H9 (cell line): ENCODE measurements at regions not wholly inside any gene's neighbourhood (a gene's known extent, or its start where the extent isn't known, plus 50 kb on each side); places are given as distances from the start of the nearest gene placed in this dataset.

Source experiments
- DNase-seq: peaks from one replicate; pipeline ENCODE4 v3.0.0-alpha.2; 2017
- H2AFZ ChIP-seq: one replicate; pipeline ENCODE4 v1.6.1; 2013; ENCODE audit warnings: mild to moderate bottlenecking, low read length, control low read depth, moderate library complexity
- H2AK5ac ChIP-seq: 2 replicates; pipeline ENCODE4 v1.6.1; 2013; ENCODE audit warnings: low read length, control low read depth, mixed read lengths; ENCODE audit not compliant: insufficient read length
- H2BK120ac ChIP-seq: one replicate; pipeline ENCODE4 v1.6.1; 2013; ENCODE audit warnings: low read depth, mild to moderate bottlenecking, low read length, control low read depth, inconsistent platforms; ENCODE audit not compliant: poor library complexity, severe bottlenecking
- H2BK12ac ChIP-seq: 2 replicates; pipeline ENCODE4 v1.6.1; 2013; ENCODE audit warnings: low read length, control low read depth, mixed read lengths, low read depth; ENCODE audit not compliant: insufficient read length
- H2BK15ac ChIP-seq: 2 replicates; pipeline ENCODE4 v1.6.1; 2013; ENCODE audit warnings: low read depth, low read length, control low read depth
- H2BK20ac ChIP-seq: one replicate; pipeline ENCODE4 v1.6.1; 2013; ENCODE audit warnings: low read depth, mild to moderate bottlenecking, low read length, control low read depth, inconsistent platforms; ENCODE audit not compliant: poor library complexity, severe bottlenecking
- H2BK5ac ChIP-seq: 2 replicates; pipeline ENCODE4 v1.6.1; 2013; ENCODE audit warnings: low read length, control low read depth, mixed read lengths; ENCODE audit not compliant: insufficient read length
- H3K14ac ChIP-seq: 2 replicates; pipeline ENCODE4 v1.6.1; 2013; ENCODE audit warnings: low read length, control low read depth; ENCODE audit not compliant: insufficient read depth
- H3K18ac ChIP-seq: 2 replicates; pipeline ENCODE4 v1.6.1; 2013; ENCODE audit warnings: low read depth, mild to moderate bottlenecking, mixed read lengths, low read length, control low read depth; ENCODE audit not compliant: insufficient read length
- H3K23ac ChIP-seq: 2 replicates; pipeline ENCODE4 v1.6.1; 2013; ENCODE audit warnings: low read length, control low read depth, mixed read lengths, low read depth; ENCODE audit not compliant: insufficient read length
- H3K23me2 ChIP-seq: 2 replicates; pipeline ENCODE4 v1.6.1; 2013; ENCODE audit warnings: low read depth, mild to moderate bottlenecking, mixed read lengths, low read length, control low read depth; ENCODE audit not compliant: insufficient read length, poor library complexity, severe bottlenecking
- H3K27ac ChIP-seq: 2 replicates; pipeline ENCODE4 v1.5.1; 2013; ENCODE audit warnings: low read length, control low read depth, mixed read lengths, low read depth; ENCODE audit not compliant: insufficient read length
- H3K27me3 ChIP-seq: 2 replicates; pipeline ENCODE4 v1.6.1; 2013; ENCODE audit warnings: low read length, control low read depth, inconsistent platforms; ENCODE audit not compliant: insufficient read depth
- H3K4ac ChIP-seq: 2 replicates; pipeline ENCODE4 v1.6.1; 2013; ENCODE audit warnings: low read depth, mild to moderate bottlenecking, control low read depth, inconsistent platforms, low read length, moderate library complexity
- H3K4me1 ChIP-seq: 2 replicates; pipeline ENCODE4 v1.6.1; 2013; ENCODE audit warnings: low read length, control low read depth, inconsistent platforms; ENCODE audit not compliant: insufficient read depth
- H3K4me2 ChIP-seq: 2 replicates; pipeline ENCODE4 v1.6.1; 2013; ENCODE audit warnings: low read length, control low read depth, mixed read lengths; ENCODE audit not compliant: insufficient read length, insufficient read depth
- H3K56ac ChIP-seq: 2 replicates; pipeline ENCODE4 v1.6.1; 2013; ENCODE audit warnings: low read depth, mild to moderate bottlenecking, mixed read lengths, low read length, control low read depth; ENCODE audit not compliant: insufficient read length
- H3K79me1 ChIP-seq: 2 replicates; pipeline ENCODE4 v1.6.1; 2013; ENCODE audit warnings: low read depth, mild to moderate bottlenecking, moderate library complexity, low read length, control low read depth, inconsistent platforms; ENCODE audit not compliant: insufficient read depth, poor library complexity, severe bottlenecking
- H3K79me2 ChIP-seq: 2 replicates; pipeline ENCODE4 v1.6.1; 2013; ENCODE audit warnings: low read length, control low read depth, inconsistent platforms; ENCODE audit not compliant: insufficient read depth
- H3K9ac ChIP-seq: 2 replicates; pipeline ENCODE4 v1.6.1; 2013; ENCODE audit warnings: low read length, control low read depth, mixed read lengths; ENCODE audit not compliant: insufficient read length; ENCODE audit errors: extremely low read depth
- H3K9me3 ChIP-seq: one replicate; pipeline ENCODE4 v1.6.1; 2013; ENCODE audit warnings: low read depth, low read length, inconsistent platforms; ENCODE audit not compliant: control insufficient read depth
- H3T11ph ChIP-seq: one replicate; pipeline ENCODE4 v1.6.1; 2013; ENCODE audit warnings: mild to moderate bottlenecking, low read length, control low read depth, inconsistent platforms
- H4K20me1 ChIP-seq: one replicate; pipeline ENCODE4 v1.6.1; 2013; ENCODE audit not compliant: control insufficient read depth, insufficient read length, insufficient read depth
- H4K5ac ChIP-seq: 2 replicates; pipeline ENCODE4 v1.6.1; 2013; ENCODE audit warnings: low read depth, mild to moderate bottlenecking, mixed read lengths, low read length, control low read depth; ENCODE audit not compliant: insufficient read length
- H4K8ac ChIP-seq: replicated peaks from 2 replicates; pipeline ENCODE4 v1.6.1; 2013; ENCODE audit warnings: low read length, control low read depth, mixed read lengths, low read depth; ENCODE audit not compliant: insufficient read length
- H4K91ac ChIP-seq: 2 replicates; pipeline ENCODE4 v1.6.1; 2013; ENCODE audit warnings: low read depth, mild to moderate bottlenecking, moderate library complexity, mixed read lengths, low read length, control low read depth; ENCODE audit not compliant: insufficient read length
- H3K27ac Mint-ChIP-seq, 3 experiments: 2 replicates in 2 of 3; 3 replicates in 1 of 3; pipeline ENCODE4 v1.8.0; 2020 to 2021; ENCODE audit warnings: mixed read lengths in 3 of 3, mild to moderate bottlenecking in 1 of 3, moderate library complexity in 1 of 3
- H3K27me3 Mint-ChIP-seq: 2 replicates; pipeline ENCODE4 v1.8.0; 2021; ENCODE audit warnings: low read depth, mild to moderate bottlenecking, moderate library complexity, mixed read lengths
- H3K36me3 Mint-ChIP-seq, 3 experiments: 2 replicates in 2 of 3; 3 replicates in 1 of 3; pipeline ENCODE4 v1.8.0; 2020 to 2021; ENCODE audit warnings: low read depth in 3 of 3, mixed read lengths in 3 of 3; ENCODE audit not compliant: insufficient read depth in 1 of 3
- H3K4me1 Mint-ChIP-seq, 2 experiments: 2 replicates each; pipeline ENCODE4 v1.8.0; 2020; ENCODE audit warnings: mixed read lengths in 2 of 2
- H3K4me3 Mint-ChIP-seq, 2 experiments: 2 replicates in 1 of 2; 3 replicates in 1 of 2; pipeline ENCODE4 v1.8.0; 2020 to 2021; ENCODE audit warnings: mild to moderate bottlenecking in 2 of 2, mixed read lengths in 2 of 2, moderate library complexity in 1 of 2
- H3K9me3 Mint-ChIP-seq, 2 experiments: 2 replicates in 1 of 2; 3 replicates in 1 of 2; pipeline ENCODE4 v1.8.0; 2020; ENCODE audit warnings: mild to moderate bottlenecking in 2 of 2, mixed read lengths in 2 of 2, moderate library complexity in 1 of 2
- WGBS: extraction: QIAGEN DNeasy Blood & Tissue Kit; methylation state at CpG from one replicate; pipeline ENCODE4 v1.1.7; 2013; ENCODE audit warnings: missing lambda C conversion rate, low lambda C conversion rate, mixed read lengths; ENCODE audit not compliant: insufficient read length; ENCODE audit errors: extremely low coverage; 5-methylcytosine and 5-hydroxymethylcytosine counted together
- TF ChIP-seq, protein P1 (sequence below): fragments of 200-600 bp; sonication (generic); conservative IDR thresholded peaks from 3 replicates; pipeline ENCODE4 v1.8.0; 2021; ENCODE audit warnings: antibody characterized with exemption, mild to moderate bottlenecking

GRCh38 chr7:50151661-50152060 lies 58.6 kb upstream of the ZPBP start:
- H3K36me3 Mint-ChIP-seq = no peaks in the 10 kb centered on the region
- no peak overlapping the region for H3K18ac ChIP-seq
- H4K91ac ChIP-seq = no peak overlapping the region
- no peaks in the 10 kb centered on the region for H4K20me1 ChIP-seq
- H3K4me1 Mint-ChIP-seq = no peaks in the 10 kb centered on the region
- no peak overlapping the region for H2AFZ ChIP-seq
- H2BK20ac ChIP-seq = no peak overlapping the region
- H3K4ac ChIP-seq = no peak overlapping the region
- TF ChIP-seq, protein P1, sequence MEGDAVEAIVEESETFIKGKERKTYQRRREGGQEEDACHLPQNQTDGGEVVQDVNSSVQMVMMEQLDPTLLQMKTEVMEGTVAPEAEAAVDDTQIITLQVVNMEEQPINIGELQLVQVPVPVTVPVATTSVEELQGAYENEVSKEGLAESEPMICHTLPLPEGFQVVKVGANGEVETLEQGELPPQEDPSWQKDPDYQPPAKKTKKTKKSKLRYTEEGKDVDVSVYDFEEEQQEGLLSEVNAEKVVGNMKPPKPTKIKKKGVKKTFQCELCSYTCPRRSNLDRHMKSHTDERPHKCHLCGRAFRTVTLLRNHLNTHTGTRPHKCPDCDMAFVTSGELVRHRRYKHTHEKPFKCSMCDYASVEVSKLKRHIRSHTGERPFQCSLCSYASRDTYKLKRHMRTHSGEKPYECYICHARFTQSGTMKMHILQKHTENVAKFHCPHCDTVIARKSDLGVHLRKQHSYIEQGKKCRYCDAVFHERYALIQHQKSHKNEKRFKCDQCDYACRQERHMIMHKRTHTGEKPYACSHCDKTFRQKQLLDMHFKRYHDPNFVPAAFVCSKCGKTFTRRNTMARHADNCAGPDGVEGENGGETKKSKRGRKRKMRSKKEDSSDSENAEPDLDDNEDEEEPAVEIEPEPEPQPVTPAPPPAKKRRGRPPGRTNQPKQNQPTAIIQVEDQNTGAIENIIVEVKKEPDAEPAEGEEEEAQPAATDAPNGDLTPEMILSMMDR = no peak
- H3K56ac ChIP-seq = no peak overlapping the region
- H3K14ac ChIP-seq = no peak overlapping the region
- no peak overlapping the region for H3K9ac ChIP-seq
- no peak overlapping the region for H2BK5ac ChIP-seq
- WGBS = no CpG with 5 or more reads among the region's 3 CpGs
- H2BK15ac ChIP-seq = no peak overlapping the region
- H3K27ac Mint-ChIP-seq = no peak overlapping the region
- H3K23me2 ChIP-seq = no peaks in the 10 kb centered on the region
- no peaks in the 10 kb centered on the region for H3K9me3 ChIP-seq
- H3K4me2 ChIP-seq = no peak overlapping the region
- no peak for DNase-seq
- no peak overlapping the region for H2BK120ac ChIP-seq
- H3K79me1 ChIP-seq = no peaks in the 10 kb centered on the region
- no peak overlapping the region for H4K8ac ChIP-seq
- no peak overlapping the region for H3K4me3 Mint-ChIP-seq
- H3K27ac ChIP-seq = no peak overlapping the region
- no peaks in the 10 kb centered on the region for H3K79me2 ChIP-seq
- H3K23ac ChIP-seq = no peak overlapping the region
- no peaks in the 10 kb centered on the region for H3K9me3 Mint-ChIP-seq
- H2BK12ac ChIP-seq = no peak overlapping the region
- H3T11ph ChIP-seq = no peak overlapping the region
- no peaks in the 10 kb centered on the region for H3K4me1 ChIP-seq
- H2AK5ac ChIP-seq = no peak overlapping the region
- no peak overlapping the region for H4K5ac ChIP-seq
- no peaks in the 10 kb centered on the region for H3K27me3 ChIP-seq
- H3K27me3 Mint-ChIP-seq = no peaks in the 10 kb centered on the region
